OCI-LY3 (cell line): ENCODE measurements at regions not wholly inside any gene's neighbourhood (a gene's known extent, or its start where the extent isn't known, plus 50 kb on each side); places are given as distances from the start of the nearest gene placed in this dataset.

Source experiments
- EZH2phosphoT487 ChIP-seq: fragments of 200-600 bp; shearing (Covaris generic); IDR thresholded peaks from 2 replicates; pipeline ENCODE4 v1.6.1; 2018; ENCODE audit warnings: antibody characterized with exemption, mixed run types, low read depth
- TF ChIP-seq, protein P1 (sequence below): fragments of 200-600, 300-600 bp; sonication (generic); IDR thresholded peaks from 2 replicates; pipeline ENCODE4 v1.5.1; 2014; ENCODE audit warnings: antibody characterized with exemption, low read length, low read depth

DNA sequence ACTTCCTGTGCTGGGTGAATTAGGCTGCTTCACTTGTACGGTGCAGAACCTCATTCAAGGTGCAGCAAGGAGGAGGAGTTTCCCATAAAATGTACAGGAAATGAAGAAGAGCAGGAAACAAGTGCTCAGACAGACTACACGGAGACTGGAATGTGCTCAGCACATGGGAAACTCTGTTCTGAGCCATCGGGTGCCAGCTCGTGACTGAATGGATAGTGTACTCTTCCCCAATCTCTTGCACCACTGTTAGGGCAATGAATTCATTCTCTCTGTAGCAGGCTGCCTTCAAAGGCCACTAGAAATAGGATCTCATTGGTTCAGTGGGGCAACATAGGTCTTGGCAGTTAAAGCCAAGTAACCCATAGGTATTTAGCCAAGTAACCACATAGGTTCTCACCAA, 200.0 kb upstream of the LDB2 start:
- TF ChIP-seq, protein P1, sequence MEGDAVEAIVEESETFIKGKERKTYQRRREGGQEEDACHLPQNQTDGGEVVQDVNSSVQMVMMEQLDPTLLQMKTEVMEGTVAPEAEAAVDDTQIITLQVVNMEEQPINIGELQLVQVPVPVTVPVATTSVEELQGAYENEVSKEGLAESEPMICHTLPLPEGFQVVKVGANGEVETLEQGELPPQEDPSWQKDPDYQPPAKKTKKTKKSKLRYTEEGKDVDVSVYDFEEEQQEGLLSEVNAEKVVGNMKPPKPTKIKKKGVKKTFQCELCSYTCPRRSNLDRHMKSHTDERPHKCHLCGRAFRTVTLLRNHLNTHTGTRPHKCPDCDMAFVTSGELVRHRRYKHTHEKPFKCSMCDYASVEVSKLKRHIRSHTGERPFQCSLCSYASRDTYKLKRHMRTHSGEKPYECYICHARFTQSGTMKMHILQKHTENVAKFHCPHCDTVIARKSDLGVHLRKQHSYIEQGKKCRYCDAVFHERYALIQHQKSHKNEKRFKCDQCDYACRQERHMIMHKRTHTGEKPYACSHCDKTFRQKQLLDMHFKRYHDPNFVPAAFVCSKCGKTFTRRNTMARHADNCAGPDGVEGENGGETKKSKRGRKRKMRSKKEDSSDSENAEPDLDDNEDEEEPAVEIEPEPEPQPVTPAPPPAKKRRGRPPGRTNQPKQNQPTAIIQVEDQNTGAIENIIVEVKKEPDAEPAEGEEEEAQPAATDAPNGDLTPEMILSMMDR, result no peak
- TF ChIP-seq EZH2phosphoT487, result no peak
